MCF 10A (cell line): ENCODE measurements at regions not wholly inside any gene's neighbourhood (a gene's known extent, or its start where the extent isn't known, plus 50 kb on each side); places are given as distances from the start of the nearest gene placed in this dataset.

Experiments
- BruUV-seq: library from RNA; stranded (reverse); fragments of 400-500 nt; replicated peaks from 2 replicates; lab custom pipeline; 2021; lab: Mats Ljungman, UMichigan
- CTCF ChIA-PET: fragments of 300-600 bp; sonication (Branson Sonifier 250); formaldehyde crosslinking; extraction: SDS; loops from one replicate; lab custom pipeline; 2021; ENCODE audit warnings: antibody characterized with exemption, inconsistent platforms; lab: Yijun Ruan, JAX
- POLR2A ChIA-PET: fragments of 300-600, 350-650 bp; sonication (Branson Sonifier 250); formaldehyde crosslinking; extraction: SDS; loops from one replicate; lab custom pipeline; 2020; ENCODE audit warnings: antibody characterized with exemption, inconsistent platforms; lab: Yijun Ruan, JAX
- DNase-seq: peaks from one replicate; pipeline ENCODE4 v3.0.0-alpha.2; 2018; ENCODE audit not compliant: unreplicated experiment
- H3K27ac Mint-ChIP-seq: one replicate; pipeline ENCODE4 v1.8.0; 2022; ENCODE audit warnings: mild to moderate bottlenecking, low read depth, mixed read lengths; ENCODE audit not compliant: unreplicated experiment
- H3K27me3 Mint-ChIP-seq: one replicate; pipeline ENCODE4 v1.8.0; 2022; ENCODE audit warnings: mixed read lengths; ENCODE audit not compliant: insufficient read depth, unreplicated experiment
- H3K36me3 Mint-ChIP-seq: one replicate; pipeline ENCODE4 v1.8.0; 2022; ENCODE audit warnings: mild to moderate bottlenecking, moderate library complexity, mixed read lengths; ENCODE audit not compliant: insufficient read depth, unreplicated experiment
- H3K4me1 Mint-ChIP-seq: one replicate; pipeline ENCODE4 v1.8.0; 2022; ENCODE audit warnings: mixed read lengths; ENCODE audit not compliant: insufficient read depth, unreplicated experiment
- H3K4me3 Mint-ChIP-seq: one replicate; pipeline ENCODE4 v1.8.0; 2022; ENCODE audit warnings: mild to moderate bottlenecking, moderate library complexity, mixed read lengths; ENCODE audit not compliant: unreplicated experiment
- H3K9me3 Mint-ChIP-seq: one replicate; pipeline ENCODE4 v1.8.0; 2022; ENCODE audit warnings: mixed read lengths; ENCODE audit not compliant: unreplicated experiment
- intact Hi-C: fragments of 100-400 bp; cut with micrococcal nuclease; formaldehyde crosslinking; loops from 2 replicates; pipeline ENCODE4 v1.14.1; 2022
- TF ChIP-seq, protein P1 (sequence below): fragments of 200-600 bp; IDR thresholded peaks from one replicate; pipeline ENCODE4 v1.8.0; 2022; ENCODE audit warnings: antibody characterized with exemption, mild to moderate bottlenecking; ENCODE audit not compliant: unreplicated experiment

DNA sequence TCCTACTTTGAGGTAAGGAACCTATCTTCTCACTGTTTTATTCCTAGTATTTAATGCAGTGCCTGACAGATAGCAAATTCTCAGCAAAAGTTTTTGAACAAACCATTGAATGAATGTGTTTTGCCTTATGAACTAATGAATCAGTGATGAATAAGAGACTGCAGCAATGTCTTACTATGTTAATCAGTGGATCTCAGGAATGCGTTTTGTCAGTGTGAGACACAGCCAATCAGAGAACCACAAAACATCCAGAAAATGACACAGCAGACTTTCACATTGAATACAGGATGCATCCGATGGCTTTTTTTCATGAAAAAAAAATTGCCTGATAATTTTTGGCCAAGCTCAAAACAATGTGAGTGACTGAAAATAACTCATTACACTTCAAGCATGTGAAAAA is 270.5 kb downstream of the BMP2 start:
- Mint-ChIP-seq H3K4me3 (no peak overlapping the region), H3K9me3 (peaks cover 12% of the 10 kb centered on the region), H3K27me3 (no peaks in the 10 kb centered on the region), H3K4me1 (no peaks in the 10 kb centered on the region), H3K36me3 (no peaks in the 10 kb centered on the region), H3K27ac (no peak overlapping the region)
- no peak for DNase-seq
- TF ChIP-seq, protein P1, sequence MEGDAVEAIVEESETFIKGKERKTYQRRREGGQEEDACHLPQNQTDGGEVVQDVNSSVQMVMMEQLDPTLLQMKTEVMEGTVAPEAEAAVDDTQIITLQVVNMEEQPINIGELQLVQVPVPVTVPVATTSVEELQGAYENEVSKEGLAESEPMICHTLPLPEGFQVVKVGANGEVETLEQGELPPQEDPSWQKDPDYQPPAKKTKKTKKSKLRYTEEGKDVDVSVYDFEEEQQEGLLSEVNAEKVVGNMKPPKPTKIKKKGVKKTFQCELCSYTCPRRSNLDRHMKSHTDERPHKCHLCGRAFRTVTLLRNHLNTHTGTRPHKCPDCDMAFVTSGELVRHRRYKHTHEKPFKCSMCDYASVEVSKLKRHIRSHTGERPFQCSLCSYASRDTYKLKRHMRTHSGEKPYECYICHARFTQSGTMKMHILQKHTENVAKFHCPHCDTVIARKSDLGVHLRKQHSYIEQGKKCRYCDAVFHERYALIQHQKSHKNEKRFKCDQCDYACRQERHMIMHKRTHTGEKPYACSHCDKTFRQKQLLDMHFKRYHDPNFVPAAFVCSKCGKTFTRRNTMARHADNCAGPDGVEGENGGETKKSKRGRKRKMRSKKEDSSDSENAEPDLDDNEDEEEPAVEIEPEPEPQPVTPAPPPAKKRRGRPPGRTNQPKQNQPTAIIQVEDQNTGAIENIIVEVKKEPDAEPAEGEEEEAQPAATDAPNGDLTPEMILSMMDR, result no peak
- ChIA-PET POLR2A (interaction anchor here (0.9 kb wide), 1 partner anchor 43 kb away, joined by 4 read pairs; no protein-coding TSS in a partner anchor), CTCF (no interaction called here)
- intact Hi-C loops, result no loop called here
- BruUV-seq, result no TSS peak

DNA sequence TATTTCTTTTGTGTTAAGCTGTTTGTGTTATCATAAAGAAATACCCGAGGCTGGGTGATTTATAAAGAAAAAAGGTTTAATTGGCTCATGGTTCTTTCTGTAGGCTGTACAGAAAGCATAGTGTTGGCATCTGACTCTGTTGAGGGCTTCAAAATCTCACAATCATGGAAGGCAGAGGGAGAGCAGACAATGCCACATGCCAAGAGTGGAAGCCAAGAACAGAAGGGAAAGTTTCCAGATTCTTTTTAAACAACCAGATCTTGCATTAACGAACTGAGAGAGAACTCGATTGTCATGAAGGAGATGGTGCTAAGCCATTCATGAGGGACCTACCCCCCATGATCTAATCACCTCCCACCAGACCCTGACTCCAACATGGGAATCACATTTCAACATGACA is 290.1 kb downstream of the BMP2 start:
- no peaks in the 10 kb centered on the region for H3K27me3 Mint-ChIP-seq
- no peaks in the 10 kb centered on the region for H3K4me1 Mint-ChIP-seq
- H3K9me3 Mint-ChIP-seq, result no peaks in the 10 kb centered on the region
- no TSS peak for BruUV-seq
- ChIA-PET CTCF (interaction anchor here (0.6 to 0.7 kb wide), 2 partner anchors 55 to 889 kb away, joined by 3 read pairs; no protein-coding TSS in a partner anchor), POLR2A (no interaction called here)
- TF ChIP-seq, protein P1, result no peak
- DNase-seq, result no peak
- H3K36me3 Mint-ChIP-seq, result no peaks in the 10 kb centered on the region
- no peak overlapping the region for H3K27ac Mint-ChIP-seq
- intact Hi-C loops, result no loop called here
- no peak overlapping the region for H3K4me3 Mint-ChIP-seq

DNA sequence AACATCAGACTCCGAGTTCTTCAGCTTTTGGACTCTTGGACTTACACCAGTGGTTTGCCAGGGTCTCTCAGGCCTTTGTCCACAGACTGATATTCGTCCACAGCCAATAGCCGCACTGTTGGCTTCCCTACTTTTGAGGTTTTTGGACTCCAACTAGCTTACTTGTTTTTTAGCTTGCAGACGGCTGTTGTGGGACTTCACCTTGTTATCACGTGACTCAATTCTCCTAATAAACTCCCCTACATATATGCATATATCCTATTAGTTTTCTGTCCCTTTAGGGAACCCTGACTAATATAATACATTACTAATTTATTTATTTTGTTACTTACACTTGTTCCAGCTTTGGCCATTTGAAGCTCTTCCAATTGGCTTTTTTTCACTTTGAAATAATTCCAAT is 311.3 kb downstream of the BMP2 start:
- no TSS peak for BruUV-seq
- no peak overlapping the region for H3K27ac Mint-ChIP-seq
- TF ChIP-seq, protein P1, result no peak

DNA sequence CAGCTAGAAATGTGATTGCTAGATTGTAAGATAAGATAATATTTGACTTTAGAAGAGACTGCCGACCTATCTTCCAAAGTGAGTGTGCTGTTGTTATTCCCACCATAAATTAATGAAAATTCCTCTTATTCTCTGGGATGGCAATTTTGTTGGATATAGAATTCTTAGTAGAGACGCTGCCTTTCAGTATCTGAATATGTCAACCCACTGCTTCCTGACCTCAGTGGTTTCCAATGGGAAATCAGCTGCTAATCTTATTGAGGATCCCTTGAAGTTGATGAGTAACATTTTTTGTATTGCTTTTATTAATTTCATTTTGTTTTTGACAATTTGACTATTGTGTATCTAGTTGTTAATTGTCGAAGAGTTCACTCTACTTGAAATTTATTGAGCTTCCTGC is 313.0 kb downstream of the BMP2 start:
- Mint-ChIP-seq H3K36me3 (peaks cover 5% of the 10 kb centered on the region), H3K27ac (no peak overlapping the region), H3K9me3 (peaks cover 6% of the 10 kb centered on the region), H3K4me1 (no peaks in the 10 kb centered on the region), H3K4me3 (no peak overlapping the region), H3K27me3 (no peaks in the 10 kb centered on the region)
- ChIA-PET CTCF (interaction anchor here (0.7 to 0.9 kb wide), 3 partner anchors 14 to 230 kb away, joined by 3 to 4 read pairs (median 3); no protein-coding TSS in a partner anchor), POLR2A (interaction anchor here (1.0 kb wide), 1 partner anchor 427 kb away, joined by 4 read pairs; no protein-coding TSS in a partner anchor)
- TF ChIP-seq, protein P1, result no peak
- intact Hi-C loops, result no loop called here
- DNase-seq, result no peak
- no TSS peak for BruUV-seq

More for the DNA sequence above, 311.3 kb downstream of the BMP2 start:
- ChIA-PET CTCF (interaction anchor here (0.6 to 1.0 kb wide), 2 partner anchors 9 to 254 kb away, joined by 3 read pairs; no protein-coding TSS in a partner anchor), POLR2A (no interaction called here)
- no peak for DNase-seq
- no peak overlapping the region for H3K4me3 Mint-ChIP-seq
- intact Hi-C loops, result no loop called here
- peaks cover 6% of the 10 kb centered on the region for H3K9me3 Mint-ChIP-seq
- peaks cover 5% of the 10 kb centered on the region for H3K36me3 Mint-ChIP-seq
- H3K27me3 Mint-ChIP-seq, result no peaks in the 10 kb centered on the region
- H3K4me1 Mint-ChIP-seq, result no peaks in the 10 kb centered on the region
